GM13976 (cell line): ENCODE measurements at regions not wholly inside any gene's neighbourhood (a gene's known extent, or its start where the extent isn't known, plus 50 kb on each side); places are given as distances from the start of the nearest gene placed in this dataset.

Experiments
- DNase-seq: peaks from one replicate; pipeline ENCODE4 v3.0.0; 2012; ENCODE audit warnings: low spot score
- CTCF ChIP-seq: IDR thresholded peaks from 2 replicates; pipeline ENCODE4 v1.5.1; 2012; ENCODE audit warnings: borderline replicate concordance, mild to moderate bottlenecking; ENCODE audit not compliant: insufficient read depth; ENCODE audit errors: extremely low read depth, missing control alignments, control extremely low read depth
- in situ Hi-C: fragments of 300-500 bp; cut with MboI; formaldehyde crosslinking; loops from one replicate; pipeline ENCODE4 v1.12.0; 2022; ENCODE audit warnings: low sequenced_read_pairs, mixed read lengths, inconsistent platforms; ENCODE audit not compliant: unreplicated experiment

GRCh38 chr4:167775375-167775774 is 317.0 kb upstream of the ANXA10 start:
- no peak for TF ChIP-seq CTCF
- no peak for DNase-seq
- in situ Hi-C loops = no loop called here

GRCh38 chr4:167779280-167779679 is 313.1 kb upstream of the ANXA10 start:
- no peak for TF ChIP-seq CTCF
- in situ Hi-C loops = no loop called here
- no peak for DNase-seq

GRCh38 chr4:167779864-167780263 is 312.5 kb upstream of the ANXA10 start:
- no peak for DNase-seq
- no peak for TF ChIP-seq CTCF
- in situ Hi-C loops = no loop called here

- no peak for DNase-seq
- TF ChIP-seq CTCF = no peak
- in situ Hi-C loops = no loop called here
Measured at GRCh38 chr4:167784826-167785225, 307.5 kb upstream of the ANXA10 start.

GRCh38 chr4:167785523-167785922 is 306.8 kb upstream of the ANXA10 start:
- in situ Hi-C loops = no loop called here
- no peak for TF ChIP-seq CTCF

GRCh38 chr4:167786504-167786903 is 305.8 kb upstream of the ANXA10 start:
- DNase-seq = no peak
- TF ChIP-seq CTCF = no peak
- in situ Hi-C loops = no loop called here

More at GRCh38 chr4:167785523-167785922, 306.8 kb upstream of the ANXA10 start:
- no peak for DNase-seq

GRCh38 chr4:167787231-167787630 is 305.1 kb upstream of the ANXA10 start:
- no peak for TF ChIP-seq CTCF
- no peak for DNase-seq
- in situ Hi-C loops = no loop called here
